Neural progenitor cell (in vitro differentiated cells): ENCODE measurements at regions not wholly inside any gene's neighbourhood (a gene's known extent, or its start where the extent isn't known, plus 50 kb on each side); places are given as distances from the start of the nearest gene placed in this dataset.

Experiments
- DNase-seq: peaks from one replicate; pipeline ENCODE4 v3.0.0-alpha.2; 2016; ENCODE audit warnings: low spot score
- H2AFZ ChIP-seq: fragments of 200-600 bp; sonication (generic); replicated peaks from 2 replicates; pipeline ENCODE4 v1.6.1; 2016; ENCODE audit warnings: antibody characterized with exemption
- H3F3A ChIP-seq: fragments of 200-600 bp; sonication (generic); 2 replicates; pipeline ENCODE4 v1.6.1; 2016; ENCODE audit warnings: antibody characterized with exemption, low read depth
- H3K27ac ChIP-seq: fragments of 200-600 bp; sonication (generic); 2 replicates; pipeline ENCODE4 v1.5.1; 2016; ENCODE audit warnings: mild to moderate bottlenecking
- H3K27me3 ChIP-seq: fragments of 200-600 bp; sonication (generic); 2 replicates; pipeline ENCODE4 v1.6.1; 2016; ENCODE audit warnings: mild to moderate bottlenecking, moderate library complexity
- H3K36me3 ChIP-seq: fragments of 200-600 bp; sonication (generic); 2 replicates; pipeline ENCODE4 v1.5.1; 2016
- H3K4me1 ChIP-seq: fragments of 200-600 bp; sonication (generic); 2 replicates; pipeline ENCODE4 v1.6.1; 2016; ENCODE audit warnings: mixed run types
- H3K4me2 ChIP-seq: fragments of 200-600 bp; sonication (generic); 2 replicates; pipeline ENCODE4 v1.6.1; 2016
- H3K4me3 ChIP-seq: fragments of 200-600 bp; sonication (generic); 2 replicates; pipeline ENCODE4 v1.5.1; 2016
- H3K79me2 ChIP-seq: fragments of 200-600 bp; sonication (generic); 2 replicates; pipeline ENCODE4 v1.6.1; 2016; ENCODE audit warnings: low read depth
- H3K9ac ChIP-seq: fragments of 200-600 bp; sonication (generic); 2 replicates; pipeline ENCODE4 v1.6.1; 2016
- H3K9me3 ChIP-seq: fragments of 200-600 bp; sonication (generic); 2 replicates; pipeline ENCODE4 v1.5.1; 2016; ENCODE audit warnings: low read depth
- H4K20me1 ChIP-seq: fragments of 200-600 bp; sonication (generic); 2 replicates; pipeline ENCODE4 v1.6.1; 2016; ENCODE audit warnings: low read depth
- H3K27ac Mint-ChIP-seq: 3 replicates; pipeline ENCODE4 v1.8.0; 2021; ENCODE audit warnings: mixed read lengths
- H3K27me3 Mint-ChIP-seq: 2 replicates; pipeline ENCODE4 v1.8.0; 2022; ENCODE audit warnings: low read depth, mild to moderate bottlenecking, inconsistent platforms, moderate library complexity, mixed read lengths; ENCODE audit not compliant: insufficient read depth
- H3K36me3 Mint-ChIP-seq: 3 replicates; pipeline ENCODE4 v1.8.0; 2021; ENCODE audit warnings: mixed read lengths
- H3K4me1 Mint-ChIP-seq: 3 replicates; pipeline ENCODE4 v1.8.0; 2021; ENCODE audit warnings: mixed read lengths
- H3K4me3 Mint-ChIP-seq: 3 replicates; pipeline ENCODE4 v1.8.0; 2021; ENCODE audit warnings: mild to moderate bottlenecking, moderate library complexity, mixed read lengths
- H3K9me3 Mint-ChIP-seq: 3 replicates; pipeline ENCODE4 v1.8.0; 2020; ENCODE audit warnings: mixed read lengths
- EZH2 ChIP-seq: fragments of 200-600 bp; sonication (generic); IDR thresholded peaks from 2 replicates; pipeline ENCODE4 v1.6.1; 2017; ENCODE audit warnings: antibody characterized with exemption, mild to moderate bottlenecking, moderate library complexity
- EZH2phosphoT487 ChIP-seq: fragments of 200-600 bp; sonication (generic); IDR thresholded peaks from 2 replicates; pipeline ENCODE4 v1.6.1; 2017; ENCODE audit warnings: antibody characterized with exemption
- TF ChIP-seq, protein P1 (sequence below): fragments of 200-600 bp; sonication (generic); IDR thresholded peaks from 2 replicates; pipeline ENCODE4 v1.5.1; 2017; ENCODE audit warnings: antibody characterized with exemption, mild to moderate bottlenecking

DNA sequence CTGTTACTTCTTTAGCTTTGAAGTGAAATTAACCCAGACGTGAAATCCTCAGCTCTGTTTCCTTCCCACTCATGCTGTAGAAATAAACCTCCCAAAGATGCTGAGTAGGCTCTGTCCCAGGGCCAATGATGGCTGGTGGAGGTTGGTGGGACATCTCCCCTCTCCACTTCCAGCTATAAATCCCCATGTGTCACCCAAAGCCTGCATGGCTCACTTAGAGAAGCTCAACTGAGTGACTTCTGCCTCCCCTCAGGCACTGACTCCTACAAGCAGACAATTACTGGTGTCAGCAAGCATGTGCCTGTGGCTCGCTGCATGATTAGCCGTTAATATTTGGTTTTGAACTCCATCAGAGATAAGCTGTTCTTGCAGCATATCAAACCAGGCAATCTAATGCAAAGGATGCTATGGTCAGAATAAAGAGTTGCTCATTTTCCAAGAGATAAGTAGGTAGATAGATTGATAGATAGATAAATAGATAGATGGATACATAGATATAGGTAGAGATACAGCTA lies 569.5 kb upstream of the WWC1 start:
- Histone ChIP-seq H4K20me1 (no peaks in the 10 kb centered on the region), H3K27ac (no peak overlapping the region), H3K9ac (no peak overlapping the region), H2AFZ (no peak overlapping the region), H3K36me3 (no peaks in the 10 kb centered on the region), H3K4me3 (no peak overlapping the region), H3K9me3 (no peaks in the 10 kb centered on the region), H3K4me1 (peaks cover 6% of the 10 kb centered on the region), H3K4me2 (no peak overlapping the region), H3F3A (no peaks in the 10 kb centered on the region), H3K79me2 (no peaks in the 10 kb centered on the region), H3K27me3 (no peaks in the 10 kb centered on the region)
- H3K36me3 Mint-ChIP-seq: peaks cover 9% of the 10 kb centered on the region
- peaks cover 42% of the 10 kb centered on the region for H3K4me1 Mint-ChIP-seq
- no peaks in the 10 kb centered on the region for H3K27me3 Mint-ChIP-seq
- no peaks in the 10 kb centered on the region for H3K9me3 Mint-ChIP-seq
- TF ChIP-seq EZH2phosphoT487 (no peak), EZH2 (no peak)
- TF ChIP-seq, protein P1, sequence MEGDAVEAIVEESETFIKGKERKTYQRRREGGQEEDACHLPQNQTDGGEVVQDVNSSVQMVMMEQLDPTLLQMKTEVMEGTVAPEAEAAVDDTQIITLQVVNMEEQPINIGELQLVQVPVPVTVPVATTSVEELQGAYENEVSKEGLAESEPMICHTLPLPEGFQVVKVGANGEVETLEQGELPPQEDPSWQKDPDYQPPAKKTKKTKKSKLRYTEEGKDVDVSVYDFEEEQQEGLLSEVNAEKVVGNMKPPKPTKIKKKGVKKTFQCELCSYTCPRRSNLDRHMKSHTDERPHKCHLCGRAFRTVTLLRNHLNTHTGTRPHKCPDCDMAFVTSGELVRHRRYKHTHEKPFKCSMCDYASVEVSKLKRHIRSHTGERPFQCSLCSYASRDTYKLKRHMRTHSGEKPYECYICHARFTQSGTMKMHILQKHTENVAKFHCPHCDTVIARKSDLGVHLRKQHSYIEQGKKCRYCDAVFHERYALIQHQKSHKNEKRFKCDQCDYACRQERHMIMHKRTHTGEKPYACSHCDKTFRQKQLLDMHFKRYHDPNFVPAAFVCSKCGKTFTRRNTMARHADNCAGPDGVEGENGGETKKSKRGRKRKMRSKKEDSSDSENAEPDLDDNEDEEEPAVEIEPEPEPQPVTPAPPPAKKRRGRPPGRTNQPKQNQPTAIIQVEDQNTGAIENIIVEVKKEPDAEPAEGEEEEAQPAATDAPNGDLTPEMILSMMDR: no peak
- H3K4me3 Mint-ChIP-seq: no peak overlapping the region
- no peak for DNase-seq
- H3K27ac Mint-ChIP-seq: no peak overlapping the region

DNA sequence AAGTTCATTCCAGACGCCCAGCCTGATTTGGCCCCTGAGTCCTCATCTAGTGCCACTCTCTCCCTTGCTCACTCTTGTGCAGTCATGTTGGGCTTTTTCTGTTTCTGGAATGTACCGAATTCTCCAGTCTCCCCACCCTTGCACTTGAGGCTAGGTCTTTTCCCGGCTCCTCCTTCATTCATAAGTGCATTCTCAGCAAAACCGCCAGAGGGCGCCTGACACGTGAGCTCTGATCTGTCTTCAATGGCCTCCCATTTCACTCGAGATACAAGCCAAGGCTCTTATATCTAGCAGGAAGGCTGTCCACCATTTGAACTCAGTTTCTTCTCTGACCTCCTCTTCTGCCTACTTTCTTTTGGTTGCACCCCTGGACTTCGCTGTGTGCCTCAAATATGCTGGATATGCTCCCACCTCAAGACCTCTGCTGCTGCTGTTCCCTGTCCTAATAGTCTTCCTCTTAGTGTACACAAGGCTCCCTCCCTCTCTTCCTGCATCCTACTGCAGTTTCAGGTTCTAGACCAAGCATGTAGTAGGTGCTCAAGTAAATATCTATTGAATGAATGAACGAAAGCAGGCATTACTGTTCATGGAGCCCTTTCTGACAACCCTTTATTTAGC lies 568.1 kb upstream of the WWC1 start:
- Histone ChIP-seq H4K20me1 (no peaks in the 10 kb centered on the region), H3K4me1 (peaks cover 6% of the 10 kb centered on the region), H3K9ac (no peak overlapping the region), H3K27ac (no peak overlapping the region), H3F3A (no peaks in the 10 kb centered on the region), H3K4me2 (no peak overlapping the region), H2AFZ (no peak overlapping the region), H3K27me3 (no peaks in the 10 kb centered on the region), H3K4me3 (no peak overlapping the region), H3K36me3 (no peaks in the 10 kb centered on the region), H3K79me2 (no peaks in the 10 kb centered on the region), H3K9me3 (no peaks in the 10 kb centered on the region)
- Mint-ChIP-seq H3K27ac (peak overlapping the region; percentile 47), H3K9me3 (no peaks in the 10 kb centered on the region), H3K27me3 (no peaks in the 10 kb centered on the region), H3K36me3 (peaks cover 6% of the 10 kb centered on the region), H3K4me1 (peaks cover 37% of the 10 kb centered on the region), H3K4me3 (no peak overlapping the region)
- no peak for TF ChIP-seq EZH2
- TF ChIP-seq, protein P1: peak; percentile 91
- peak; percentile 83 for DNase-seq

DNA sequence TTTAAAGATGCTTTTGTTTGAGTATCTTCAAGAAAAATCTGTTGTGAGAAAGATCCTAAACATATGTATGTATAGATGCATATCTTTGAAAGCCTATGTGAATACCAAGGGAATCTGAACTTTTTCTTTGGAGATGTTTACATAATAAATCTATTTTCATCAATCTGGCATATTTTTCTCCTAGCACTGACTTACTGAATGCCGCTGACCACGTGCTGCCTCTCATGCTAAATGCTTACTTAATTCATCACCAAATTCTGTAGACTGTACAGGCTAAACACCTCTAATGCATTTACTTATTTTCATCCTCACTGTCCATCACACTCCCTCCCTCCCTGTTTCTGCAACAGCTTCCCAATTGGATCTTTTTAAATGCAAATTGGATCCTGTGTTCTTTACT lies 566.2 kb upstream of the WWC1 start:
- no peaks in the 10 kb centered on the region for H4K20me1 ChIP-seq
- H3K9ac ChIP-seq: no peak overlapping the region
- Mint-ChIP-seq H3K27me3 (no peaks in the 10 kb centered on the region), H3K4me3 (no peak overlapping the region), H3K4me1 (peaks cover 37% of the 10 kb centered on the region), H3K27ac (no peak overlapping the region), H3K9me3 (no peaks in the 10 kb centered on the region), H3K36me3 (peaks cover 6% of the 10 kb centered on the region)
- no peak overlapping the region for H3K4me2 ChIP-seq
- no peaks in the 10 kb centered on the region for H3K36me3 ChIP-seq
- no peak overlapping the region for H3K27ac ChIP-seq
- no peak overlapping the region for H2AFZ ChIP-seq
- H3K27me3 ChIP-seq: no peaks in the 10 kb centered on the region
- H3K9me3 ChIP-seq: no peaks in the 10 kb centered on the region
- H3K4me3 ChIP-seq: no peak overlapping the region
- H3F3A ChIP-seq: no peaks in the 10 kb centered on the region
- H3K79me2 ChIP-seq: no peaks in the 10 kb centered on the region
- TF ChIP-seq EZH2phosphoT487 (no peak), EZH2 (no peak)
- TF ChIP-seq, protein P1: no peak
- no peak for DNase-seq
- H3K4me1 ChIP-seq: peaks cover 6% of the 10 kb centered on the region
